Spleen (tissue), 11 donors: ENCODE measurements at regions not wholly inside any gene's neighbourhood (a gene's known extent, or its start where the extent isn't known, plus 50 kb on each side); places are given as distances from the start of the nearest gene placed in this dataset.

Experiments used
- DNase-seq: peaks from one replicate; pipeline ENCODE4 v3.0.0-alpha.2; 2020
- H3K27ac ChIP-seq, 8 donors: fragments of 200-600 bp; sonication (generic) in 7 of 8; 1 replicate in 4 of 8; 2 replicates in 4 of 8; pipeline versions ENCODE4 v1.5.0 to v1.8.0; 2016 to 2021; ENCODE audit warnings: inconsistent platforms in 4 of 8, mild to moderate bottlenecking in 4 of 8, moderate library complexity in 1 of 8
- H3K27me3 ChIP-seq, 7 donors: fragments of 200-600 bp; sonication (generic) in 6 of 7; replicated peaks in 1 of 7; 1 replicate in 4 of 7; 2 replicates in 3 of 7; pipeline versions ENCODE4 v1.5.0 to v1.8.0; 2016 to 2021; ENCODE audit warnings: inconsistent platforms in 3 of 7, mild to moderate bottlenecking in 1 of 7
- H3K36me3 ChIP-seq, 6 donors: fragments of 200-600 bp; sonication (generic) in 5 of 6; 1 replicate in 4 of 6; 2 replicates in 2 of 6; pipeline versions ENCODE4 v1.5.0 to v1.8.0; 2016 to 2021; ENCODE audit warnings: inconsistent platforms in 2 of 6
- H3K4me1 ChIP-seq, 6 donors: fragments of 200-600 bp; sonication (generic) in 5 of 6; 1 replicate in 3 of 6; 2 replicates in 3 of 6; pipeline versions ENCODE4 v1.5.0 to v1.8.0; 2016 to 2021; ENCODE audit warnings: inconsistent platforms in 3 of 6
- H3K4me3 ChIP-seq, 8 donors: fragments of 200-600 bp; sonication (generic) in 7 of 8; 1 replicate in 4 of 8; 2 replicates in 4 of 8; pipeline versions ENCODE4 v1.5.0 to v1.8.0; 2016 to 2021; ENCODE audit warnings: inconsistent platforms in 4 of 8, mild to moderate bottlenecking in 4 of 8, moderate library complexity in 2 of 8
- H3K9me3 ChIP-seq, 8 donors: fragments of 200-600 bp; sonication (generic) in 7 of 8; 1 replicate in 4 of 8; 2 replicates in 4 of 8; pipeline versions ENCODE4 v1.5.0 to v1.8.0; 2016 to 2021; ENCODE audit warnings: inconsistent platforms in 4 of 8
- POLR2A ChIP-seq, 3 donors: fragments of 450-650 bp; IDR thresholded peaks; one replicate each; pipeline ENCODE4 v1.5.1; 2017; ENCODE audit warnings: antibody characterized with exemption in 3 of 3, mild to moderate bottlenecking in 1 of 3
- POLR2AphosphoS5 ChIP-seq, 3 donors: sonication (generic); formaldehyde crosslinking; IDR thresholded peaks; one replicate each; pipeline ENCODE4 v1.5.1; 2017; ENCODE audit warnings: antibody characterized with exemption in 3 of 3
- WGBS, 5 donors: extraction: QIAGEN DNeasy Blood & Tissue Kit in 3 of 5; methylation state at CpG; one replicate each; pipeline versions ENCODE4 v1.1.5 to v1.1.7; 2013 to 2018; 5-methylcytosine and 5-hydroxymethylcytosine counted together
- intact Hi-C: fragments of 100-400 bp; cut with DNase I; formaldehyde crosslinking; loops from one replicate; pipeline ENCODE4 v1.15.0; 2023; ENCODE audit warnings: low total_unique reads
- TF ChIP-seq, protein P1 (sequence below), 11 experiments: fragments of 200-600 bp in 7 of 11; fragments of 450-650 bp in 4 of 11; sonication (generic) in 4 of 11; IDR thresholded peaks in 8 of 11; conservative IDR thresholded peaks in 3 of 11; 1 replicate in 7 of 11; 2 replicates in 4 of 11; pipeline versions ENCODE4 v1.4.0 to v1.8.0; 2016 to 2021; ENCODE audit warnings: antibody characterized with exemption in 11 of 11, inconsistent platforms in 4 of 11, mild to moderate bottlenecking in 1 of 11
- donor health status: healthy with polysubstance abuse.
- donor health status: DM: no; HTN: no; CAD: no; lungs with moderate emphysema.
- donor health status: DM: no; HTN: no; CAD: no.
- donor health status: Bipolar disorder and iron deficiency.
- donor health status: healthy.
- donor health status: DM: no; HTN: no; CAD: no.
- donor health status: DM: yes; HTN: yes; CAD: no.

DNA sequence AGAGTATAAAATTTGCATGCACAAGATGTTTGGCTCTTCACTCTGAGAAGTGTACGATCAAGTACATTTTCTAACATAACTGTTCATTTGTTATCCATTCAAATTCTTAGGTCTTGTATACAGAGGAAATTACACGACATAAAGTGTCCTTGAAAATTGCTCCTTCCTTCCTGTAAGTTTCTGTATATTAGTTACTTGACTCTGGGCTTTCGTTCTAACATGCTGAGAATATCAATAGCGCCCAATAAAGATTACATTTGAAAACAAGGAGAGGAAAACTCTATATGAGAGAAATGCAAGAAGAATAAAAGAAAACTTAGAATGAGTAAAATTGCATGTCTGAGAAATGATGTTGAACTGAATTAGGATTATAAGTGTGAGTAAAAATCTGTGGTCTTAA is 722.5 kb upstream of the CADM2 start:
- intact Hi-C loops: no loop called here
- TF ChIP-seq POLR2AphosphoS5 (IDR thresholded peaks at IDR 0.05) (no peak), POLR2A (IDR thresholded peaks at IDR 0.05) (no peak)
- TF ChIP-seq, protein P1, sequence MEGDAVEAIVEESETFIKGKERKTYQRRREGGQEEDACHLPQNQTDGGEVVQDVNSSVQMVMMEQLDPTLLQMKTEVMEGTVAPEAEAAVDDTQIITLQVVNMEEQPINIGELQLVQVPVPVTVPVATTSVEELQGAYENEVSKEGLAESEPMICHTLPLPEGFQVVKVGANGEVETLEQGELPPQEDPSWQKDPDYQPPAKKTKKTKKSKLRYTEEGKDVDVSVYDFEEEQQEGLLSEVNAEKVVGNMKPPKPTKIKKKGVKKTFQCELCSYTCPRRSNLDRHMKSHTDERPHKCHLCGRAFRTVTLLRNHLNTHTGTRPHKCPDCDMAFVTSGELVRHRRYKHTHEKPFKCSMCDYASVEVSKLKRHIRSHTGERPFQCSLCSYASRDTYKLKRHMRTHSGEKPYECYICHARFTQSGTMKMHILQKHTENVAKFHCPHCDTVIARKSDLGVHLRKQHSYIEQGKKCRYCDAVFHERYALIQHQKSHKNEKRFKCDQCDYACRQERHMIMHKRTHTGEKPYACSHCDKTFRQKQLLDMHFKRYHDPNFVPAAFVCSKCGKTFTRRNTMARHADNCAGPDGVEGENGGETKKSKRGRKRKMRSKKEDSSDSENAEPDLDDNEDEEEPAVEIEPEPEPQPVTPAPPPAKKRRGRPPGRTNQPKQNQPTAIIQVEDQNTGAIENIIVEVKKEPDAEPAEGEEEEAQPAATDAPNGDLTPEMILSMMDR (IDR thresholded peaks at IDR 0.05 in 8 of 11, conservative IDR thresholded peaks at IDR 0.05 in 3 of 11): no peak

DNA sequence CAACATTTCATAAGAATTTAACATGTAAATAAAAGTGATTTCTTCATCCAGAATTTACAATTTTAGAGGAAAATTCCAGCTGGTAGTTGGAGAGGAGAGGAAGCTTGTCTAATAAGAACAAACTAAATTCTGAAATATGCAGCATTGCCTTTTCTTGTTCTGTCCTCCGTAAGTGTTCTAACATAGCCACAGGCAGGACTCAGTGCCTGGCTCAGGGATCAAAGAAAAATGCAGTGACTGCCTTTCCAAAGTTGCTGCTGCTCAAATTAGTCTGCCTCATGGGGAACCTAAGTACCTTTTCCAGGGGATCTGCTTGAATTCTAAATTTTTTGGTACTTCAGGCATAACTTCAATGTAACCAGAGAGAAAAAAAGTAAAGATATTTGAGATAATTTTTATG is 713.0 kb upstream of the CADM2 start:
- Histone ChIP-seq H3K36me3 (no peaks in the 10 kb centered on the region), H3K9me3 (peaks cover 0 to 48% (median 25%) of the 10 kb centered on the region in 8 donors), H3K4me1 (no peaks in the 10 kb centered on the region), H3K27ac (no peak overlapping the region), H3K4me3 (no peak overlapping the region), H3K27me3 (no peaks in the 10 kb centered on the region)
- TF ChIP-seq POLR2AphosphoS5 (IDR thresholded peaks at IDR 0.05) (no peak), POLR2A (IDR thresholded peaks at IDR 0.05) (no peak)
- TF ChIP-seq, protein P1 (IDR thresholded peaks at IDR 0.05 in 8 of 11, conservative IDR thresholded peaks at IDR 0.05 in 3 of 11): no peak
- no peak for DNase-seq
- intact Hi-C loops: no loop called here
- 36 to 88% (median 84%) methylated on average over 1 of the region's 1 CpG for WGBS, 5 donors

More for the DNA sequence above, 722.5 kb upstream of the CADM2 start:
- H3K4me3 ChIP-seq: no peak overlapping the region
- no peaks in the 10 kb centered on the region for H3K36me3 ChIP-seq
- DNase-seq: no peak
- no peaks in the 10 kb centered on the region for H3K4me1 ChIP-seq
- H3K27ac ChIP-seq: no peak overlapping the region
- H3K27me3 ChIP-seq: no peaks in the 10 kb centered on the region
- H3K9me3 ChIP-seq: peaks cover 0 to 38% (median 17%) of the 10 kb centered on the region in 8 donors
- WGBS, 5 donors: 69 to 86% (median 76%) methylated on average over 4 of the region's 4 CpGs

DNA sequence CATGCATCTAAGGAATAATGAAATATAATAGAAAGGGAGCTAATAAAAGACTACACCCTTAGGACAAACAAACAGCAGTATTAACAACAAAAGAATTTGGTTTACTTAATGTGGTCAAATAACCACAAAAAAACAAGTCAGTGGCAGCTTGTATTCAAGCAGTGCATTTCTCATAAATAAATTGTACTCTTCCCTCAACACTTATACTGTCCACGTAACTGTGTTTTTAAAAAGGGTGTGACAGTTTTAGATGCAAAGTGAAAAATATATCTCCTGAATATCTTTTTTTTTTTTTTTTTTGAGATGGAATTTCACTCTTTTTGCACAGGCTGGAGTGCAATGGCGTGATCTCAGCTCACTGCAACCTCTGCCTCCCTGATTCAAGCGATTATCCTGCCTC is 698.2 kb upstream of the CADM2 start:
- Histone ChIP-seq H3K4me3 (no peak overlapping the region), H3K27ac (no peak overlapping the region), H3K36me3 (no peaks in the 10 kb centered on the region), H3K27me3 (no peaks in the 10 kb centered on the region), H3K9me3 (peaks cover 0 to 6% (median 0%) of the 10 kb centered on the region in 8 donors), H3K4me1 (no peaks in the 10 kb centered on the region)
- no peak for DNase-seq
- no peak for TF ChIP-seq POLR2AphosphoS5 (IDR thresholded peaks at IDR 0.05)
- TF ChIP-seq POLR2A (IDR thresholded peaks at IDR 0.05): no peak
- TF ChIP-seq, protein P1 (IDR thresholded peaks at IDR 0.05 in 8 of 11, conservative IDR thresholded peaks at IDR 0.05 in 3 of 11): no peak
- intact Hi-C loops: no loop called here
- WGBS, 5 donors: 52 to 73% (median 69%) methylated on average over 3 of the region's 3 CpGs

DNA sequence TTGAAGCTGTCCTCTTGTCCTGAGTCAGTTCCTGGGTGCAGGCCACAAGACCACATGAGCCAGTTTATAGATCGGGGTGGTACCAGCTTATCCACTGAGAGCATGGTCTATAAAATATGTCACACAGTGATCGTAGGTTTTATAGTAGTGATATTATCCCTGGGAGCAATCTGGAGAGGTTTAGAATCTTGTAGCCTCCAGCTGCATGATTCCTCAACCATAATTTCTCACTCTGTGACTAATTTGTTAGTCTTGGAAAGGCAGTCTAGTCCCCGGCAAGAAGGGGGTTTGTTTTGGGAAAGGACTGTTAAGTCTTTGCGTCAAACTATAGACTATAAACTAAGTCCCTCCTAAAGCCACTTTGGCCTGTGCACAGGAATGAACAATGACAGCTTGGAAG is 693.0 kb upstream of the CADM2 start:
- 87 to 94% (median 93%) methylated on average over 4 of the region's 4 CpGs for WGBS, 5 donors
- no peak overlapping the region for H3K27ac ChIP-seq
- intact Hi-C loops: no loop called here
- TF ChIP-seq POLR2AphosphoS5 (IDR thresholded peaks at IDR 0.05) (no peak), POLR2A (IDR thresholded peaks at IDR 0.05) (no peak)
- TF ChIP-seq, protein P1 (IDR thresholded peaks at IDR 0.05 in 8 of 11, conservative IDR thresholded peaks at IDR 0.05 in 3 of 11): no peak
- no peaks in the 10 kb centered on the region for H3K36me3 ChIP-seq
- no peaks in the 10 kb centered on the region for H3K4me1 ChIP-seq
- H3K27me3 ChIP-seq: no peaks in the 10 kb centered on the region
- no peak for DNase-seq
- H3K4me3 ChIP-seq: no peak overlapping the region
- H3K9me3 ChIP-seq: peaks cover 0 to 22% (median 8%) of the 10 kb centered on the region in 8 donors
